K562 (cell line): ENCODE measurements at regions not wholly inside any gene's neighbourhood (a gene's known extent, or its start where the extent isn't known, plus 50 kb on each side); places are given as distances from the start of the nearest gene placed in this dataset.

ENCODE experiments used
- KAT2B ChIP-seq: IDR thresholded peaks from one replicate; pipeline ENCODE4 v1.6.1; 2012; ENCODE audit warnings: low read depth, mild to moderate bottlenecking, control low read depth, inconsistent platforms, low read length, moderate library complexity
- POLR2A ChIP-seq: fragments of 450-650 bp; conservative IDR thresholded peaks from 2 replicates; pipeline ENCODE4 v1.6.1; 2016
- SP1 ChIP-seq: sonication (generic); formaldehyde crosslinking; IDR thresholded peaks from 2 replicates; pipeline ENCODE4 v1.8.1; 2022; ENCODE audit warnings: mild to moderate bottlenecking, missing genetic modification reagents
- ZBTB1 ChIP-seq: sonication (generic); formaldehyde crosslinking; IDR thresholded peaks from 2 replicates; pipeline ENCODE4 v1.8.1; 2023; ENCODE audit warnings: missing genetic modification reagents, low read depth, mild to moderate bottlenecking, borderline replicate concordance

- TF ChIP-seq SP1 (CRISPR knock-in tag), result no peak
- TF ChIP-seq POLR2A, result no peak
- TF ChIP-seq ZBTB1 (CRISPR knock-in tag), result no peak
- no peak for TF ChIP-seq KAT2B
These were observed 297.8 kb downstream of the ARL4A start for GRCh38 chr7:12985228-12985627.
